SK-N-SH treated with all-trans-retinoic acid at 6 μM for 48 hours (cell line): ENCODE measurements at regions not wholly inside any gene's neighbourhood (a gene's known extent, or its start where the extent isn't known, plus 50 kb on each side); places are given as distances from the start of the nearest gene placed in this dataset.

Source experiments
- BACH2 ChIP-seq: fragments of 250-450 bp; sonication (Bioruptor Pico); IDR thresholded peaks from 2 replicates; pipeline ENCODE4 v1.9.0; 2021; ENCODE audit warnings: mild to moderate bottlenecking, borderline replicate concordance
- CSDC2 ChIP-seq: fragments of 250-450 bp; sonication (Bioruptor Pico); IDR thresholded peaks from 2 replicates; pipeline ENCODE4 v1.5.0; 2020; ENCODE audit warnings: mild to moderate bottlenecking, moderate library complexity
- PATZ1 ChIP-seq: fragments of 250-450 bp; sonication (Bioruptor Pico); IDR thresholded peaks from 2 replicates; pipeline ENCODE4 v1.8.0; 2020; ENCODE audit warnings: mild to moderate bottlenecking, moderate library complexity, borderline replicate concordance
- RARB ChIP-seq: fragments of 250-450 bp; sonication (Bioruptor Pico); IDR thresholded peaks from 2 replicates; pipeline ENCODE4 v1.8.0; 2021; ENCODE audit warnings: mild to moderate bottlenecking, moderate library complexity
- SNAI2 ChIP-seq: fragments of 250-450 bp; sonication (Bioruptor Pico); IDR thresholded peaks from 2 replicates; pipeline ENCODE4 v1.5.0; 2020; ENCODE audit warnings: mild to moderate bottlenecking, moderate library complexity
- TSHZ2 ChIP-seq: fragments of 250-450 bp; sonication (Bioruptor Pico); IDR thresholded peaks from 2 replicates; pipeline ENCODE4 v1.5.0; 2020; ENCODE audit warnings: mild to moderate bottlenecking, moderate library complexity
- ZFP3 ChIP-seq: fragments of 250-450 bp; sonication (Bioruptor Pico); IDR thresholded peaks from 2 replicates; pipeline ENCODE4 v1.5.0; 2020; ENCODE audit warnings: mild to moderate bottlenecking, moderate library complexity
- ZFP30 ChIP-seq: fragments of 450-650 bp; formaldehyde crosslinking; IDR thresholded peaks from 2 replicates; pipeline ENCODE4 v1.5.0; 2022; ENCODE audit warnings: mild to moderate bottlenecking, moderate library complexity
- ZNF565 ChIP-seq: fragments of 450-650 bp; formaldehyde crosslinking; conservative IDR thresholded peaks from 2 replicates; pipeline ENCODE4 v1.5.0; 2020; ENCODE audit warnings: low read depth, mild to moderate bottlenecking, moderate library complexity
- TF ChIP-seq, protein P1 (sequence below): fragments of 250-450 bp; sonication (Bioruptor Pico); IDR thresholded peaks from 2 replicates; pipeline ENCODE4 v1.8.0; 2021; ENCODE audit warnings: low read depth, mild to moderate bottlenecking, moderate library complexity, borderline replicate concordance

- TF ChIP-seq ZFP30 (no peak), ZNF565 (CRISPR knock-in tag) (no peak), BACH2 (no peak), TSHZ2 (CRISPR knock-in tag) (no peak), RARB (CRISPR knock-in tag) (no peak), ZFP3 (no peak), SNAI2 (CRISPR knock-in tag) (no peak), PATZ1 (CRISPR knock-in tag) (no peak), CSDC2 (CRISPR knock-in tag) (no peak)
- TF ChIP-seq, protein P1, sequence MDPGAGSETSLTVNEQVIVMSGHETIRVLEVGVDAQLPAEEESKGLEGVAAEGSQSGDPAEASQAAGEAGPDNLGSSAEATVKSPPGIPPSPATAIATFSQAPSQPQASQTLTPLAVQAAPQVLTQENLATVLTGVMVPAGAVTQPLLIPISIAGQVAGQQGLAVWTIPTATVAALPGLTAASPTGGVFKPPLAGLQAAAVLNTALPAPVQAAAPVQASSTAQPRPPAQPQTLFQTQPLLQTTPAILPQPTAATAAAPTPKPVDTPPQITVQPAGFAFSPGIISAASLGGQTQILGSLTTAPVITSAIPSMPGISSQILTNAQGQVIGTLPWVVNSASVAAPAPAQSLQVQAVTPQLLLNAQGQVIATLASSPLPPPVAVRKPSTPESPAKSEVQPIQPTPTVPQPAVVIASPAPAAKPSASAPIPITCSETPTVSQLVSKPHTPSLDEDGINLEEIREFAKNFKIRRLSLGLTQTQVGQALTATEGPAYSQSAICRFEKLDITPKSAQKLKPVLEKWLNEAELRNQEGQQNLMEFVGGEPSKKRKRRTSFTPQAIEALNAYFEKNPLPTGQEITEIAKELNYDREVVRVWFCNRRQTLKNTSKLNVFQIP (CRISPR knock-in tag) = no peak
These were observed 352.4 kb downstream of the UTRN start for GRCh38 chr6:144637541-144637940.
